ENCODE measurements at regions not wholly inside any gene's neighbourhood (a gene's known extent, or its start where the extent isn't known, plus 50 kb on each side); places are given as distances from the start of the nearest gene placed in this dataset.

GRCh38 chr7:125641884-125642283, 712.3 kb upstream of the POT1 start:
- no peaks in the 10 kb centered on the region for H3K27me3 ChIP-seq (ENCODE audit: insufficient read depth, low read length)
- H3K4me1 ChIP-seq (ENCODE audit: insufficient read depth, low read length), result no peaks in the 10 kb centered on the region
- H3K79me2 ChIP-seq (ENCODE audit: insufficient read depth, low read length), result no peaks in the 10 kb centered on the region
- H3K36me3 ChIP-seq (ENCODE audit: insufficient read depth, low read length), result no peaks in the 10 kb centered on the region
- H4K20me1 ChIP-seq (ENCODE audit: insufficient read depth, low read length), result no peaks in the 10 kb centered on the region
- no peak overlapping the region for H3K4me2 ChIP-seq (ENCODE audit: low read length)
- Mint-ChIP-seq H3K4me1 (ENCODE audit: low read depth, unreplicated experiment) (peaks cover 3% of the 10 kb centered on the region), H3K36me3 (ENCODE audit: low read depth, unreplicated experiment) (no peaks in the 10 kb centered on the region), H3K4me3 (ENCODE audit: unreplicated experiment) (no peak overlapping the region), H3K9me3 (ENCODE audit: unreplicated experiment) (peaks cover 3% of the 10 kb centered on the region), H3K27me3 (ENCODE audit: low read depth, unreplicated experiment) (no peaks in the 10 kb centered on the region), H3K27ac (ENCODE audit: unreplicated experiment) (no peak overlapping the region)
- no peak for FAIRE-seq
- H2AFZ ChIP-seq (ENCODE audit: low read depth, low read length), result no peak overlapping the region
- H3K27ac ChIP-seq (ENCODE audit: low read depth, low read length), result no peak overlapping the region
- no peak for DNase-seq (ENCODE audit: low read depth)
- no peak for TF ChIP-seq CTCF (IDR thresholded peaks at IDR 0.05; ENCODE audit: insufficient read depth, low read depth, low read length)
- TF ChIP-seq EZH2 (IDR thresholded peaks at IDR 0.05; ENCODE audit: insufficient read depth, low read length), result no peak
- no peak overlapping the region for H3K9ac ChIP-seq (ENCODE audit: low read length)
- H3K9me3 ChIP-seq (ENCODE audit: insufficient read depth, low read depth, low read length), result no peaks in the 10 kb centered on the region
- H3K4me3 ChIP-seq (ENCODE audit: insufficient read depth, low read depth, low read length), result no peak overlapping the region

GRCh38 chr7:125636320-125636962, 706.8 kb upstream of the POT1 start:
- FAIRE-seq (no peak), DNase-seq (ENCODE audit: low read depth) (no peak)

More at GRCh38 chr7:125636320-125636962, 706.8 kb upstream of the POT1 start:
- no peak overlapping the region for H3K4me3 ChIP-seq (ENCODE audit: insufficient read depth, low read depth, low read length)
- H3K79me2 ChIP-seq (ENCODE audit: insufficient read depth, low read length), result no peaks in the 10 kb centered on the region
- H3K36me3 ChIP-seq (ENCODE audit: insufficient read depth, low read length), result no peaks in the 10 kb centered on the region
- Mint-ChIP-seq H3K9me3 (ENCODE audit: unreplicated experiment) (peaks cover 3% of the 10 kb centered on the region), H3K36me3 (ENCODE audit: low read depth, unreplicated experiment) (no peaks in the 10 kb centered on the region), H3K4me3 (ENCODE audit: unreplicated experiment) (no peak overlapping the region), H3K4me1 (ENCODE audit: low read depth, unreplicated experiment) (no peaks in the 10 kb centered on the region), H3K27me3 (ENCODE audit: low read depth, unreplicated experiment) (no peaks in the 10 kb centered on the region), H3K27ac (ENCODE audit: unreplicated experiment) (no peak overlapping the region)
- no peak overlapping the region for H3K27ac ChIP-seq (ENCODE audit: low read depth, low read length)
- H3K9me3 ChIP-seq (ENCODE audit: insufficient read depth, low read depth, low read length), result no peaks in the 10 kb centered on the region
- no peak overlapping the region for H3K9ac ChIP-seq (ENCODE audit: low read length)
- no peak for TF ChIP-seq EZH2 (IDR thresholded peaks at IDR 0.05; ENCODE audit: insufficient read depth, low read length)
- TF ChIP-seq CTCF (IDR thresholded peaks at IDR 0.05; ENCODE audit: insufficient read depth, low read depth, low read length), result no peak
- no peaks in the 10 kb centered on the region for H3K4me1 ChIP-seq (ENCODE audit: insufficient read depth, low read length)
- H3K27me3 ChIP-seq (ENCODE audit: insufficient read depth, low read length), result no peaks in the 10 kb centered on the region
- H3K4me2 ChIP-seq (ENCODE audit: low read length), result no peak overlapping the region
- no peak overlapping the region for H2AFZ ChIP-seq (ENCODE audit: low read depth, low read length)
- no peaks in the 10 kb centered on the region for H4K20me1 ChIP-seq (ENCODE audit: insufficient read depth, low read length)

All from astrocyte (in vitro differentiated cells and primary cell).